ENCODE measurements at regions not wholly inside any gene's neighbourhood (a gene's known extent, or its start where the extent isn't known, plus 50 kb on each side); places are given as distances from the start of the nearest gene placed in this dataset.
A peak's percentile ranks its signal among the peaks of the same experiment; 100 is the strongest.

GRCh38 chrY:26408671-26409328, 786.9 kb downstream of the CDY1 start:
- Histone ChIP-seq H3K36me3 (replicated peaks; ENCODE audit: insufficient read depth, low read length) (no peaks in the 10 kb centered on the region), H3K27me3 (replicated peaks; ENCODE audit: insufficient read depth, low read length) (no peaks in the 10 kb centered on the region), H2AFZ (ENCODE audit: low read length) (no peak overlapping the region), H3K4me3 (ENCODE audit: low read length) (no peak overlapping the region), H3K79me2 (ENCODE audit: low read length) (no peaks in the 10 kb centered on the region), H3K9me3 (replicated peaks; ENCODE audit: insufficient read depth, low read length) (no peaks in the 10 kb centered on the region), H3K4me2 (ENCODE audit: low read depth, low read length) (no peak overlapping the region), H3K4me1 (ENCODE audit: low read length) (no peaks in the 10 kb centered on the region), H4K20me1 (ENCODE audit: insufficient read depth, low read length) (no peaks in the 10 kb centered on the region), H3K27ac (ENCODE audit: low read length) (no peak overlapping the region), H3K9ac (ENCODE audit: low read length) (no peak overlapping the region), H3F3A (ENCODE audit: insufficient read depth, low read length) (no peaks in the 10 kb centered on the region), H3K9me2 (replicated peaks; ENCODE audit: insufficient read depth, low read length) (no peaks in the 10 kb centered on the region)
- peak; percentile 5 for DNase-seq
- TF ChIP-seq EZH2 (optimal IDR thresholded peaks at IDR 0.05; ENCODE audit: low read depth, low read length) (no peak), EZH2phosphoT487 (IDR thresholded peaks at IDR 0.05; ENCODE audit: low read length) (no peak)
- TF ChIP-seq, protein P1, sequence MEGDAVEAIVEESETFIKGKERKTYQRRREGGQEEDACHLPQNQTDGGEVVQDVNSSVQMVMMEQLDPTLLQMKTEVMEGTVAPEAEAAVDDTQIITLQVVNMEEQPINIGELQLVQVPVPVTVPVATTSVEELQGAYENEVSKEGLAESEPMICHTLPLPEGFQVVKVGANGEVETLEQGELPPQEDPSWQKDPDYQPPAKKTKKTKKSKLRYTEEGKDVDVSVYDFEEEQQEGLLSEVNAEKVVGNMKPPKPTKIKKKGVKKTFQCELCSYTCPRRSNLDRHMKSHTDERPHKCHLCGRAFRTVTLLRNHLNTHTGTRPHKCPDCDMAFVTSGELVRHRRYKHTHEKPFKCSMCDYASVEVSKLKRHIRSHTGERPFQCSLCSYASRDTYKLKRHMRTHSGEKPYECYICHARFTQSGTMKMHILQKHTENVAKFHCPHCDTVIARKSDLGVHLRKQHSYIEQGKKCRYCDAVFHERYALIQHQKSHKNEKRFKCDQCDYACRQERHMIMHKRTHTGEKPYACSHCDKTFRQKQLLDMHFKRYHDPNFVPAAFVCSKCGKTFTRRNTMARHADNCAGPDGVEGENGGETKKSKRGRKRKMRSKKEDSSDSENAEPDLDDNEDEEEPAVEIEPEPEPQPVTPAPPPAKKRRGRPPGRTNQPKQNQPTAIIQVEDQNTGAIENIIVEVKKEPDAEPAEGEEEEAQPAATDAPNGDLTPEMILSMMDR (IDR thresholded peaks at IDR 0.05; ENCODE audit: low read length): no peak

- Histone ChIP-seq H3K9me2 (replicated peaks; ENCODE audit: insufficient read depth, low read length) (no peaks in the 10 kb centered on the region), H2AFZ (ENCODE audit: low read length) (no peak overlapping the region), H4K20me1 (ENCODE audit: insufficient read depth, low read length) (no peaks in the 10 kb centered on the region), H3K9me3 (replicated peaks; ENCODE audit: insufficient read depth, low read length) (no peaks in the 10 kb centered on the region), H3K27me3 (replicated peaks; ENCODE audit: insufficient read depth, low read length) (no peaks in the 10 kb centered on the region), H3K4me3 (ENCODE audit: low read length) (no peak overlapping the region), H3K36me3 (replicated peaks; ENCODE audit: insufficient read depth, low read length) (no peaks in the 10 kb centered on the region), H3K4me1 (ENCODE audit: low read length) (no peaks in the 10 kb centered on the region), H3K27ac (ENCODE audit: low read length) (no peak overlapping the region), H3F3A (ENCODE audit: insufficient read depth, low read length) (no peaks in the 10 kb centered on the region), H3K79me2 (ENCODE audit: low read length) (no peaks in the 10 kb centered on the region), H3K4me2 (ENCODE audit: low read depth, low read length) (no peak overlapping the region), H3K9ac (ENCODE audit: low read length) (no peak overlapping the region)
- DNase-seq: no peak
- TF ChIP-seq, protein P1 (IDR thresholded peaks at IDR 0.05; ENCODE audit: low read length): no peak
- TF ChIP-seq EZH2phosphoT487 (IDR thresholded peaks at IDR 0.05; ENCODE audit: low read length) (no peak), EZH2 (optimal IDR thresholded peaks at IDR 0.05; ENCODE audit: low read depth, low read length) (no peak)
Measured at GRCh38 chrY:26409329-26409712, 787.4 kb downstream of the CDY1 start.
